NCI-H2196 treated with DMSO at 0.1 percent for 48 hours (cell line): ENCODE measurements at regions not wholly inside any gene's neighbourhood (a gene's known extent, or its start where the extent isn't known, plus 50 kb on each side); places are given as distances from the start of the nearest gene placed in this dataset.
"Not testable (repeated sequence)": the region's sequence is repeated elsewhere in the genome, so short reads cannot be mapped to it uniquely, and the experiment has no call there.

Experiments
- DNase-seq: peaks from one replicate; lab custom pipeline; 2025; ENCODE audit not compliant: unreplicated experiment; lab: John Stamatoyannopoulos, UW

DNA sequence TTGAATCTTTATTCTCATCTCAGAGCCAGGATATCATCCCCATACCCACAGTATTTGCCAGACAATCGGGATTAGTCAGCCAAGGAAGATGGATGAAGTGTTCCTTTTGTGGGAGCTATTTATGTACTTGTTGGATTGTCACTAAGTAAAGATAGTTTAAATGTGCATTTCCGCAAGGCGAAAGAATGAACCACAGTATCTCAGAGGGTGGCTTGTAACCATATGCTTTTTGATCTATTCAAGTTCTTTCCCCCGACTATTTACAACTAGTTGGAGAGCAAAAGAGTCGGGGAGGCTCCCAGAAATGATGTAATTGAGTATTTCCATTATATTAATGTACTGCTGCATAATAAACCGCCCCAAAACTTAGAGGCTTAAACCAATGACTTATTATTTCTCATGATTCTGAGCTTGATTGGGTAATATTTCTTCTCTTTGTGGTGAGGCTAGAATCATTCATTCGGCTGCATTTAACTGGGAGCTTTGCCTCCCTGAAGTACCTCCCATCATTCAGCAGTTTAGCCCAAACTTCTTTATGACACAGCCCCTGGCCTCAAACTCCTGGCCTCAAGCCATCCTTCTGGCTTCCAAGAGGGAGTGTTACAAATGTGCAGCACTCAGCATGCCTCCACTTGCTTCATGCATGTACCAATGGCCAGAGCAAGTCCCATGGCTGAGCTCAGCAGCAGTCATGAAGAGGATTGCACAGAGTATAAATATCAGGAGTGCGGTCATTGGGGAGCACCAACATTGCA, 423.7 kb downstream of the METTL4 start:
- no peak for DNase-seq

DNA sequence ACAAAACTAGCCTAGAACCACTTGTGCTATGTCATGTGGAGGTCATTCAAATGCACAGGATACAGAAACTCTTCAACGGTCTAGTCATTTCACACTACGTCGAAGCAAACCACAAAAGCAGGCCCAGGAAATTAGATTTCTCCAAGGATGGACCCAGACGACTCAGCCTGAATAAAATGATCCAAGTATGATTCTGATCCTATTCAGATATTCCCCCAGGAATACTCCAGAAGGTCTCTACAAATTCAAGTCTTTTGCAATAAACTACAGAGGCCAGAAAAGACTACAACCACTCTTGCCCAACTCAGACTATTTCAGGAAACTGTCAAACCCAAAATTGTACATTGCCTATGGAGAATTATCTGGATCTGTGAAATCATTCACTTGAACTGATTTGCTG, 422.5 kb downstream of the METTL4 start:
- no peak for DNase-seq

DNA sequence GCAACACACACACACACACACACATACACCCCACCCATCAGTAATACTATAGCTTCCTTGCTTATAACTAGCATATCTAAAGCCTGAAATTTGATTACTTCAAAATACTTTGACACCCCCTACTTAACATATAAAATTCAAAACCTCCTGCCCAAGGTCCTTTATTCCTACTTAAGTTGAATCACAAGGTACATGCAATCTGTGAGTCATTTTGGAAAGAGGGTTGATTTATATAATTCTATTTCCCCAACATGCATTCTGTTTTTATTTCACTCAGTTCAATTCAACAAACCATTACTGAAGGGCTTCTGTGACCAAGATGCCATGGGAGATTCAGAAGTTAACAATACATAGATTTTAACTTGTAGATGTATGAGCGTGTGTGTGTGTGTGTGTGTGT, 420.7 kb downstream of the METTL4 start:
- no peak for DNase-seq

DNA sequence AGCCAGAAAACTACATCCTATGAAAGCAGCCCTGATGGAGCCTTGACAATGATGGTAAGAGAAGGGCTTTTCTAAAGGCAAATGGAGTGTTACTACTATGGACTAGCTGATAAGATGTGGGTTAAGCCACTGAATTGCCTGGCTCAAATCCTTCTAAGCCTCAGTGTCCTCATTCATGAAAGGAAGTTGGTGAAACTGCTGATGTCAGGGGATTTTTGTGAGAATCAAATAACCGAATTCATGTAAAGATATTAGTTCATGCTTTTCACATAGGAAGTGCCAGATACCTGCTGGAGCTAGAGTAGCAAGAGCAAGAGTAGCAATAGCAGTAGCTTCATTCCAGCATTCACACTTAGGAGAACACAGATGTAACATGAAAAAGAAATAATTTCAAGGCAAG, 417.0 kb downstream of the METTL4 start:
- DNase-seq = no peak

DNA sequence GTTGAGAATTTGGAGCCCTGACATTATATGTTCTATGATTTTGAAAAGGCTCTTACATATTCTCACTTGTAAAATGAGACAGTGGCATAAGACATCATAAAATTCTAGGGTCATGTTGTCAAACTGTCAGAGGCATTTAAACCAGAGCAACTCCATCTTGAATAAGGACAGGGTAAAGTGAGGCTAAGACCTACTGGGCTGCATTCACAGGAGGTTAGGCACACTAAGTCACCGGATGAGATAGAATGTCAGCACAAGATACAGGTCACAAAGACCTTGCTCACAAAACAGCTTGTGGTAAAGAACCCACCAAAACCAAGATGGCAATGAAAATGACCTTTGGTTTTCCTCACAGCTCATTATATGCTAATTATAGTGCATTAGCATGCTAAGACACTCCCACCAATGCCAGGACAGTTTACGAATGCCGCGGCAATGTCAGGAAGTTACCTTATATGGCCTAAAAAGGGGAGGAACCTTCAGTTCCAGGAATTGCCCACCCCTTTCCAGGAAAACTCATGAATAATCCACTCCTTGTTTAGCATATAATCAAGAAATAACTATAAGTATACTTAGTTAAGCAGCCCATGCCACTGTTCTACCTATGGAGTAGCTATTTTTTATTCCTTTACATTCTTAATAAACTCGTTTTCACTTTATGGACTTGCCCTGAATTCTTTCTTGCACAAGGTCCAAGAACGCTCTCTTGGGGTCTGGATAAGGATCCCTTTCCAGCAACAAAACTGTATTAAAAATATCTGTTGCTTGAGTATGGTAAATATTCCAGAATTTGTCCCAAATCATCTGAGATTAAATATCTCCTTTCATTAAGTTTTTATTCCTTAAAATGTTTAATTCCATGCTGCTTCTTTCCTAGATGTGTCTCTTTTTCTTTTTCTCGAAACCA, 406.4 kb downstream of the METTL4 start:
- no peak for DNase-seq

DNA sequence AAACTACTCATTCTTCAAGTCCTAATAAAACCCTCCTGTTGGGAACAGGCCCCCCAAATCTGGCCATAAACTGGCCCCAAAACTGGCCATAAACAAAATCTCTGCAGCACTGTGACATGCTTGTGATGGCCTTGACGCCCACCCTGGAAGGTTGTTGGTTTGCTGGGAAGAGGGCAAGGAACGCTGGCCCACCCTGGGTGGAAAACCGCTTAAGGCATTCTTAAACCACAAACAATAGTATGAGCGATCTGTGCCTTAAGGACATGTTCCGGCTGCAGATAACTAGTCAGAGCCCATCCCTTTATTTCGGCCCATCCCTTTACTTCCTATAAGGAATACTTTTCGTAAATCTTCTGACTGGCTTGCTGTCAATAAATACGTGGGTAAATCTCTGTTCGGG, 404.4 kb downstream of the METTL4 start:
- DNase-seq = not testable (repeated sequence)

DNA sequence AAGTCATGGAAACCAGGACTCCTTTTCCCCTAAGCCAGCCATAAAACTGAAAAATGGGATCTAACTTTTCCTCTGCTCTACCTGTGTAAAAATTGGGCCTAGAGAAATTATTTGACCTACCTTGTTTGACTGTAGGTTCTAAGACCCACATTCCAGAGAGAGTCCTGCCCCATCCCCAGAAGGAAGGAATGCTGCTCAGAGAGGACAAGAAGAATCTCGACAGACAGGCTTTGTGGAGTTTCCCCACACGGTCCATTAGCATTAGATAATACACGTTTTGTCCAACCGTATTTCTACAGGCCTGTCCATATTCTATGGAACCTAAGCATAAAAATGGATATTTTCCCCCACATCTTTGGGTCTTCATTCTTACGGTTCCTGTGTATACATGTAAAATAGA, 403.3 kb downstream of the METTL4 start:
- DNase-seq = no peak

DNA sequence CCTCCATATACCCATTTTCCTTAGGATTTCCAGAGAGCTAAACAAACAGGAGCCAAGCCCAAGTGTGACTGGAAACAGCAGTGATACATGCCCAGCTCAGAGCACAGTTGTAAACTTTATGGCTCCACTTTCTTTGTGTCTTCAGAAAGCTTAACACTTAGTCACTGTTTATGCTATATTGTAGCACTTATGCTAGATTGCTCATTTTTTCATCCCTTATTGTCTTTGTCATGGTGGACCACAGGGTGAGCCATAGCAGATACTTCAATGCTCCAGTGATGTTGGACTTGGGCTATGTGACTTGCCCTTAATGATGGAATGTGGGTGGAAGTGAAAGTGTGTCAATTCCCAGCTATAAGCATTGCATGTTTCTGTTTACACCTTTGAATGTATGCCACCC, 401.6 kb downstream of the METTL4 start:
- no peak for DNase-seq

DNA sequence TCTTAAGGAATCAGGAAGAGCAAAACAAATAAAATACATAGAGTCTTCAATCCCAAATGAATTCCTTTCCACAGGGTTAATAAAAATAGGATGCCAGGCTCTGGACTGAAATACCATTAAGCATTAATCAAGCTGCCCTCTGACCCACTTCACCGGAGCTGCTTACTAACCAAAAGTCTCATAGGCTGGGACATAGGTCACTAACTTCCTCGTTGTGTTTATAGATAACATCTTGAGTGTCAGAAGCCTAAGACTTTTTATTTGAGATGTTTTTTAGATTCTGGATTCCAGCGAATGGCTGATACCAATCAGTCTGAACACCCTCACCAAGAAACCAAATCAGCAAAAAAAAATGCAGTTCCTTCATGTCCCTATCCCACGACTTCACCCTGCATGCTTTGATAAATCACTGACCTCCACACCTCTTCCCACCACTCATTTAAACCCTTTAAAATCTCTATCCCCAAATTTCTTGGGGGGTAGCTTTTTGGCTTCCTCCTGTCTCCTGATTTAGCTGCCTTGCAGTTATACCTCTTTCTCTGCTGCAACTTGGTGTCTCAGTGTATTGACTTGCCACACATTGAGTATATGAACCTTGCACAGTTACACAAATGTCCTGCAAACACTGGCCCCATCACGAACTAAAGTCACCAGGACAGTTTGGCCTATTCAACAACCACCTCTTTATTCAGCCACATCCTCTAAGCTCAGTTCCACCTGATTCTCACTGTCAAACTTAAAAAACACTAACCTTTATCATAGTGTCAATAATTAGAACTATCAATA, 399.3 kb downstream of the METTL4 start:
- no peak for DNase-seq

DNA sequence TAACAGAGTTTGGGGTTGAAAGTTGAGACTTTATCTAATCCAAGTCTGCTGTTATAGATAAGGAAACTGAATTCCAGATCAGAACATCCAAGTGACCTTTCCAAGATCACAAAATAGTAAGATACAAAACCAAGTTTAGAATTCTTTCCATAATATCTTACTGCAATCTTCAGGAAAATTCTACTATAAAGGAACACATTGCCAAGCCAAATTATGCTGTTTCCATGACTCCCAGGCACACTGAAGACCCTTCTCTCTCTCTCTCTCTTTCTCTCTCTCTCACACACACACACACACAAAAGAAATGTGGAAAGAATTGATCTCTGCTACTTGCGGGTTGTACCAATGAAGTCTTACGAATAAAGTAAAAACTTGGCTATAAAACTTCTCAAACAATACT, 398.4 kb downstream of the METTL4 start:
- DNase-seq = no peak

DNA sequence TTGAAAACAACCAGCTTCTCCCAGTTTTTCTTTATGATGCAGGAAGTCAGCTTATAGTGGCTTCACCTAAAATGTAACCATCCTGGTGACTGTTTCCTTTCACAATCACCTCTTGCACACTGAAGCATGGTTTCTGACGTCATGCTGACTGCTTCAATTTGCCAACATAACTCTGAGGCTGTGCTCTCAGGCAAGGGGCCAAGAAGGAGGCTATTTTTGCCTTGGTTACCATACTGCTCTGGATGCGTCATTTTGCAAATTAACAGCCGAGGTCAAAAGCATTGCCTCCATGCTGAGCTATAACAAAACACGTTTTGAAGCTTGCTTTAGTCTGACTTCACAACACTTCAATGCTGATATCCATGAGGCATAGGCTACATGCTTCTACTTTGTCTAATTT, 397.8 kb downstream of the METTL4 start:
- DNase-seq = no peak

DNA sequence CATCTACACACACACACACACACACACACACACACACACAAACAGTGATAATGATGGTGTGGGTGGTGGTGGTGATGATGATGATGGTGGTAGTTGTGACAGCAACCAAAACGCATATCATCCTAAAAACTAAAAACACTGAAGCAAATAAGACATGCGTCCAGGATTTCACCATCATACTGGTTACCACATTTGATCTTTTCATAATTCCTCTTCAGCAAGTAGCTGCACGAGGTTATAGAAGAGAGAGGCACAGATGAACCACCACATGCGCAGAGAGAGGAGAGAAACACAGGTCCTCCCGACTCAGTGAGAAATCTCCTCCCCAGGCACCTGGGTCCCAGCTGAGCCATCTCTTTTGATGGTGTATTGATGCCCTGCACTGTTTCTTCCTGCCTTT, 393.3 kb downstream of the METTL4 start:
- no peak for DNase-seq

DNA sequence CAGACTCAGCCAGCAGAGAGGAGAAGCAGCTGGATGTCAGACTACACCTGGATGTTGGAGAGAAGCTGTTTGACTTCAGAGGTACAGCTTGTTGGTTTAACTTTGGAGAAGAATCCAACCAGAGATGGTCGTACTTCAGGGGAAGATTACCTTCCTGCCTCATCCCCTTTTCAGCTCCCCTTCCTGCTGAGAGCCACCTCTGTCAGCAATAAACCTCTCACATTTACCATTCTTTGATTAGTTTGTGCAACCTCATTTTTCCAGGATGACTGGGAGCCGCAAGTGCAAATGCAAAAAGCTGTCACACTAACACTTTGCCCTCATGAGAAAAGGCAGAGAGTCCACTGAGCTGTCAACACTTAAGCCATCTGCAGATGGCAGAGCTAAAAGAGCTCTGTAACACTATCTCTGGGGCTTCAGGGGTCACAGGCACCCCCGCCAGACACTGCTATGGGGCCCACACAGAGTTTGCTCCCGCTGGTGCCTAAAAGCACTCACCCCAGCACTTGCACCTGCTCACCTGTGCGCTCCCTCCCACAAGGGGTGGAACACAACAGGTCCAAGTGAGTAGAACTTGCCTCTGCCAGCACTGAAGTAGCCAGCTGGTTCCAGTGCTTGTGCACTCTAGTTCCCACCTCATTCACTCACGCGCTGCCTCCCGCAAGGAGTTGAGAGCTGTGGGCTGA, 391.7 kb downstream of the METTL4 start:
- DNase-seq = no peak

DNA sequence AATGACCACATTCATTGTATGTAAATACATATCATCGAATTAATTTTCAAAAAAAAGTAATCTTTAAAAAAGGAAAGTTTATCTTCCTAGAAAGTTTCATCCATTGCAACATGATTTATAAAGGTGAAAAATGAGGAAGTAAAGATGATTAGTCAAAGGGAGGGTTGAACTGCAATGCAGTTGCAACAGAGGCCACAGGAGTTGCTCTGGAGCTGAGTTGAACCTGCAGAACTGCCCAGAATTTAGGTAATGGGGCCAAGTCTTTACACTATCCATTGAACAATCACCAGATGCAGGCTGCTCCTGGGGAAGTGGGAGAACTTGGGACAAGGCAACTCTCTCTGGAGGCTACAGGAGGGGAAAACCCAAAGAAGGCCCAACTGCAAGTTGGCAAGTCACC, 390.7 kb downstream of the METTL4 start:
- DNase-seq = no peak

DNA sequence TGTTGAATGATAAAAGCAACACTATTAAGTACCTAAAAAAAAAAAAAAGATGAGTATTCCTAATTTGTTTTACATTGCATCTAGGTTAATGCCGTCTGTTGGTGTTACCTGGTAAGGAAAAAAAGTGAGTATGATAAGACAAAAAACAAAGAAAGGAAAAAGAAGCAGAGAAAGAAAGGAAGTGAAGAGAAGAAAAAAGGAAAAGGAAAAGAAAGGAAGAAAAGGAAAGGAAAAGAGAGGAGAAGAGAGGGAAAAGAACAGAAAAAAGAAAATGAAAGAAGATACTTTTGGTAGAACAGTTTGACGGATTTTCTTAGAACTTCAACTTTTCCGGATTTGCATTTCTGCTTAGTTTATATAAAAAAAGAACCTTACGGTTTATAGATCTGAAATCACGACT, 387.9 kb downstream of the METTL4 start:
- no peak for DNase-seq

DNA sequence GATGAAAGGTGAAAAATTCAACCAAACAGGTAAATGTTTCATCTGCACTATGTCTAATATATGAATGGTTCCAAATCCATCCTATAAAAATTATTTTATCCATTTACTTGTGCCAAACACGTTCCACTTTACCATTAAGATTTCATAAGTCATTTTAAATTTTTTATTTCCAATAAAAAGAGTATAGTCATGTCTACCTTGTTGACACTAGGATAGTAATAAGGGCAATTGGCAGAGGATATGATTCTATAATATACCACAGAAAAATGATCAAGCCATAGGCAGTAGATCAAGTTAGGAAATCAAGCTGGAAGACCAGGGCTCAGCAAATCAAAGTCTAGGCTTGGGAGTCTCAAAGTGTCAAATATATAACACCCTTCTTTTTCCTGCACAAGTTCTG, 384.3 kb downstream of the METTL4 start:
- no peak for DNase-seq

DNA sequence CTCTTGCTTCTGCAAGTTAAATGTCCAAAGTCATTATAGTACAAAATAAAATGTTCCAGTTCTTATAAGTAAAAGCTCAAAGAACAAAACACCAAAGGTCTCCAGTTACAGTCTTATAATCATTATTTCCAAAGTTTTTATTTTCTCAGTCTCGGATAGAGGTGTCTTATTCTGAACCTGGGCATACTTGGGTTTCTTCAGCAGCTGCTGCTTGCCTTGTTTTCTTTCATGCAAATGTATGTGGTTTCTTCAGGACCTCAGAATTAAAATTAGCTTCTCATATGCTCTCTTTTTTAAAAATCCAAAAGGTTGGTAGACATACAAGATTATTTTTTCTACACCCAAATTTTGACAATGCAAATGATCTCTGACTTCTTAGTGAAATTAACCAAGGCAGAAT, 383.0 kb downstream of the METTL4 start:
- DNase-seq = no peak

DNA sequence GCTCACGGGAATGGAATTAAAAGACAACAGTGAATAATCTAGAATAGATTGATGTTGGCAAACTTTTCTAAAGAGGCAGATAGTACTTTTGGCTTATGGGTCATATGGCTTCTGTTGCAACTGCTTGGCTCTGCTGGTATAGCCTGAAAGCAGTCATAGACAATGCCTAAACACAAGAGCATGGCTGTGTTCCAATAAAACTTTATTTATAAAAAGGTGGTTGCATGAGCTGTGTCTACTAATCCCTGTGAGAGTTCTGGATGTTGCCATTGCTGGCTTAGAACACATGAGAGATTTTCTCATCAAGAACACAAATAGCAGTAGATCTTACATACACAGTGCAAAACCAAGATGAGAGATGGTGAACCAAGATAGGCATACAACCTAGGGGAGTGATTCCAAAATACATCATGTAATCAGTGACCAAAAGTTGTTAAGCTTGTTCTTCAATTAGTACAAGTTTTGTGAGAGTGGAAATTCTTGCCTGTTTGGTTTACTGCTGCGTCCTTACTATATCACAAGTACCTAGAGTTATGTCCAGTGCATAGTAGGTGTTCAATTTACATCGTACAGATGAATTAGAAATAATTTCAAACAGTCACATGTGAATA, 380.0 kb downstream of the METTL4 start:
- no peak for DNase-seq

DNA sequence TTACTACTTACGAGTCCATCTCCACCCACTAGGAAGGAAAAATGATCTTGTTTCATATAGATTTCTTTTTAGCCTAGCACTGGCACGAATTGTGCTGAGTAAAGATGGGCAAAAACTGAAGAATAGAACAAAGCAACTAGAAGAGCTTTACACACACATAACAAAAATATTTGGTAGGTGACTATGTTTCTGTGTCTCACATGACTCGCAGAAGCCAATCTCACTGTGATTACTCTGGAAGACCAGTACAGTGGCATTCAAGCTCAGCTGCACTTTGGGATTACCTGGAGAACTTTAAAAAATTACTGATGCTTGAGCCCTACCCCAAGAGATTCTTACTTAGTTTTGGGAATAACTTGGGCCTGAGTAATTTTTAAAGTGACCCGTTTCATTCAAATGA, 378.7 kb downstream of the METTL4 start:
- DNase-seq = no peak

DNA sequence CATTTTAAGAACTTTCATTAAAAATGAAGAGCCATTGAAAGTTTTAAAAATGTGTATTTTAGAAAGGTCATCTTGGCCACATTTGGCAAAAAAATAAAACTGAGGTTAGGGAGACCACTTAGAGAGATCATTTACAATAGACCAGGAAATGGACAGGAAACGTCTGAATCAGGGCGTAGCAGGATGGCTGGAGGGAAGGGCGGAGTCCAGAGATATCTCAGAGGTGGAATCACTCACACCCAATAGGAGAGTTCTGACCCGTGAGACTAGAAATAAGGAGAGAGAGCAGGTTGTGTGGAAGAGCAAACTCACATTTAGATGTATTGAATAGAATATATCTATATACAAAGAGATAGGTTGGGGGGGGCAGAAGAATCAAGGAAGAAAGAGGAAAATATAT, 373.4 kb downstream of the METTL4 start:
- no peak for DNase-seq

DNA sequence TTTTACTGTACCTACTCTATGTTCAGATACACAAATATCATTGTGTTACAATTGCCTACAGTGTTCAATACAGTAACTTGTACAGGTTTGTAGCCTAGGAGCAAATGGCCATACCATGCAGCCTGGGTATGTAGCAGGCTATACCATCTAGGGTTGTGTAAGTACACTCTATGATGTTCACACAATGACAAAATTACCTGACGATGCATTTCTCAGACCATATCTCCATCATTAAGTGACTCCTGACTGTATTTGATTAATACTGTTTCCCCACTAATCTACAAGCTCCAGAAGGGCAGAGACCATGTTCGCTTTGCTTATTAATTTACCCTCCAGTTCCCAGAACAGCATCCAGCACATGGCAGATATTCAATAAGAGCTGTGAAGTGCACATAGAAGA, 372.2 kb downstream of the METTL4 start:
- DNase-seq = no peak
